ENCODE measurements at regions not wholly inside any gene's neighbourhood (a gene's known extent, or its start where the extent isn't known, plus 50 kb on each side); places are given as distances from the start of the nearest gene placed in this dataset.
"Not testable (repeated sequence)": the region's sequence is repeated elsewhere in the genome, so short reads cannot be mapped to it uniquely, and the experiment has no call there.

- not testable (repeated sequence) for H3K4me3 ChIP-seq (ENCODE audit: low read depth, low read length); DNase-seq (ENCODE audit: low read depth)
Measured at GRCh38 chrX:63192366-63193041, 158.6 kb downstream of the SPIN4 start.

- H3K4me3 ChIP-seq (ENCODE audit: low read depth, low read length), result no peak overlapping the region
- DNase-seq (ENCODE audit: low read depth), result no peak
- no peak for TF ChIP-seq CTCF (IDR thresholded peaks at IDR 0.05; ENCODE audit: control insufficient read depth, extremely low read depth, insufficient read depth)
Measured at GRCh38 chrX:63186137-63186536, 165.0 kb downstream of the SPIN4 start.

GRCh38 chrX:63179852-63180251 is 171.3 kb downstream of the SPIN4 start:
- not testable (repeated sequence) for H3K4me3 ChIP-seq (ENCODE audit: low read depth, low read length); DNase-seq (ENCODE audit: low read depth)

- H3K4me3 ChIP-seq (ENCODE audit: low read depth, low read length); DNase-seq (ENCODE audit: low read depth): not testable (repeated sequence)
Measured at GRCh38 chrX:63176578-63176977, 174.6 kb downstream of the SPIN4 start.

GRCh38 chrX:63173841-63174718 is 177.1 kb downstream of the SPIN4 start:
- H3K4me3 ChIP-seq (ENCODE audit: low read depth, low read length); DNase-seq (ENCODE audit: low read depth): not testable (repeated sequence)

GRCh38 chrX:63169416-63169815 is 181.7 kb downstream of the SPIN4 start:
- not testable (repeated sequence) for DNase-seq (ENCODE audit: low read depth); H3K4me3 ChIP-seq (ENCODE audit: low read depth, low read length)

GRCh38 chrX:63168949-63169348 is 182.2 kb downstream of the SPIN4 start:
- DNase-seq (ENCODE audit: low read depth); H3K4me3 ChIP-seq (ENCODE audit: low read depth, low read length): not testable (repeated sequence)

GRCh38 chrX:63167002-63167401 is 184.1 kb downstream of the SPIN4 start:
- not testable (repeated sequence) for DNase-seq (ENCODE audit: low read depth); H3K4me3 ChIP-seq (ENCODE audit: low read depth, low read length)

- DNase-seq (ENCODE audit: low read depth); H3K4me3 ChIP-seq (ENCODE audit: low read depth, low read length): not testable (repeated sequence)
Measured at GRCh38 chrX:63160994-63161393, 190.1 kb downstream of the SPIN4 start.

GRCh38 chrX:63160340-63160739 is 190.8 kb downstream of the SPIN4 start:
- DNase-seq (ENCODE audit: low read depth), result not testable (repeated sequence)

GRCh38 chrX:63145526-63145925 is 205.6 kb downstream of the SPIN4 start:
- not testable (repeated sequence) for DNase-seq (ENCODE audit: low read depth); H3K4me3 ChIP-seq (ENCODE audit: low read depth, low read length)

More at GRCh38 chrX:63160340-63160739, 190.8 kb downstream of the SPIN4 start:
- H3K4me3 ChIP-seq (ENCODE audit: low read depth, low read length), result not testable (repeated sequence)

- not testable (repeated sequence) for H3K4me3 ChIP-seq (ENCODE audit: low read depth, low read length); DNase-seq (ENCODE audit: low read depth)
Measured at GRCh38 chrX:63142588-63142987, 208.5 kb downstream of the SPIN4 start.

GRCh38 chrX:63135859-63136258 is 215.3 kb downstream of the SPIN4 start:
- DNase-seq (ENCODE audit: low read depth); H3K4me3 ChIP-seq (ENCODE audit: low read depth, low read length): not testable (repeated sequence)

- TF ChIP-seq CTCF (IDR thresholded peaks at IDR 0.05; ENCODE audit: control insufficient read depth, extremely low read depth, insufficient read depth), result peak; percentile 44
- no peak for DNase-seq (ENCODE audit: low read depth)
- no peak overlapping the region for H3K4me3 ChIP-seq (ENCODE audit: low read depth, low read length)
Measured at GRCh38 chrX:63128509-63128908, 222.6 kb downstream of the SPIN4 start.

Data from LNCaP clone FGC (cell line).